GM12891 (cell line): ENCODE measurements at regions not wholly inside any gene's neighbourhood (a gene's known extent, or its start where the extent isn't known, plus 50 kb on each side); places are given as distances from the start of the nearest gene placed in this dataset.

Source experiments
- POLR2A ChIP-seq: IDR thresholded peaks from 2 replicates; pipeline ENCODE4 v1.6.1; 2011; ENCODE audit warnings: low read depth, low read length, control low read depth
- POU2F2 ChIP-seq: IDR thresholded peaks from 2 replicates; pipeline ENCODE4 v1.6.1; 2011; ENCODE audit warnings: low read depth, mild to moderate bottlenecking, control low read depth, low read length, moderate library complexity
- SPI1 ChIP-seq: IDR thresholded peaks from 2 replicates; pipeline ENCODE4 v1.6.1; 2011; ENCODE audit warnings: low read depth, low read length, control low read depth
- TAF1 ChIP-seq: IDR thresholded peaks from 2 replicates; pipeline ENCODE4 v1.6.1; 2011; ENCODE audit warnings: low read depth, low read length, control low read depth

DNA sequence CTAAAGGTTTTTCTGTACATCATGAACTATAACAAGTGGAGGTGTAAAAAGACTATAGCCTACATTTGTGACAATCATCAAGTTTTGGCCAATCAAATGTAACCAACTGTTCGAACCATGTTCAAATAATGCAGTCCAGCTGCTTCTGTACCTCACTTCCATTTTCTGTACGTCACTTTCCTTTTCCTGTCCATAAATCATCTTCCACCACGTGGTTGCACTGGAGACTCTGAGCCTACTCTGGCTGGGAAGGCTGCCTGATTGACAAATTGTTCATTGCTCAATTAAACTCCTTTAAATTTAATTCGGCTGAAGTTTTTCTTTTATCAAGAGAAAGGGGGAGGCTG, 270.4 kb upstream of the JARID2 start:
- no peak for TF ChIP-seq POLR2A
- no peak for TF ChIP-seq SPI1
- no peak for TF ChIP-seq POU2F2
- TF ChIP-seq TAF1 = no peak
